HG03432 (cell line): ENCODE measurements at regions not wholly inside any gene's neighbourhood (a gene's known extent, or its start where the extent isn't known, plus 50 kb on each side); places are given as distances from the start of the nearest gene placed in this dataset.

Experiments
- ATAC-seq: cut with Tn5 transposase; IDR thresholded peaks from one replicate; pipeline ENCODE4 v1.9.1; 2021; ENCODE audit warnings: mild to moderate bottlenecking, moderate library complexity; ENCODE audit not compliant: unreplicated experiment

GRCh38 chr14:39857376-39858055 is 425.3 kb upstream of the FBXO33 start:
- no peak for ATAC-seq

GRCh38 chr14:39853441-39853840 is 421.2 kb upstream of the FBXO33 start:
- no peak for ATAC-seq

- ATAC-seq = no peak
Measured at GRCh38 chr14:39851202-39851601, 419.0 kb upstream of the FBXO33 start.

DNA sequence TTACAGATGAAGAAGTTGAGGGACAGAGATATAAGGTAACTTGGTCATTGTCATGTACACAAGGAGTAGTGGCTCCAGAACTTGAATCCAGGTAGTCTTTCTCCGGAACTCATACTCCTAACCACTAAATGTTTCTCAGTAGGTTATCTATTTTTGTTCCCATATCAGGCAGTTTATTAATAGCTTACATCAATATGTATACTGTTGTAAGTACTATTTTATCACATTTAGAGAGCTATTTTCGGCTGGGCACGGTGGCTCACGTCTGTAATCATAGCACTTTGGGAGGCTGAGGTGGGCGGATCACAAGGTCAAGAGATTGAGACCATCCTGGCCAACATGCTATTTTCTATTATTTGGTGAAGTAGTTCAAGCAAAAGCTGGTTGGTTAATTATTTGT is 415.6 kb upstream of the FBXO33 start:
- ATAC-seq = no peak

DNA sequence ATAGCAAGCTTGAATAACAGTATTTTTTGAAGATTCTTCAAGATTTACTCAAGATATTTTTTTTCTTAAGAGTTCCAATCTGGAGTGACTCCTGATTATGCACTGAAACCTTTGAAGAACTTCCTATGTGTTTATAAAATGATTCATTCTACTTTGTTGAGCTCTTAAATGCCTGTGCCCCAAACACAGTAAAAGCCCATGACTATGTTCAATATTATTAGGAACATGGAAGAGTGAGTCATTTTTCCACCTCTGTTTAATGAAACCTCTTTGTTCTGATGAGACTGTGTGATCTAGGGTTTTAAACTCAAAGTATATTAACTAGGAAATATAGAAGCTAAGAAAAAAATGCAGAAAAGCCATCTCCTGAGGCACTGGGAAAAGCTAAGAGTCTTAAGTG is 415.0 kb upstream of the FBXO33 start:
- ATAC-seq = no peak

DNA sequence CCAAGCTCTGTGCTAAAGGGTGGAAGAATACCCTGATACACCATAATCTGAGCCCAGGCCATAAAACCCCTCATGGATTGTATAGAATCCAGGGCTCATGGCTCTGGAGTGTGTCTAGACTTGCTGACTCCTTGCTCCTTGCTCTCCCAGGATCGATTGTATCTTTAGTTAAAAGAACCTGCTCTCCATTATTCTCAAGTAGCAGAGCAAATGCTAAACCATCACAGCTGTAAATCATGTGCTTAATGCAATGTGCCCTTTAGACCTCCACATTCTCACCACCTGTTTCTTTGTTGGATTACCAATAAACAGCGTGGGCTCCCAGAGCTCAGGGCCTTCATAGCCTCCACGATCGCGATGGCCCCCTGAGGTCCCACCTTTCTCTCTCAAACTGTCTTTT is 411.6 kb upstream of the FBXO33 start:
- no peak for ATAC-seq

- peak; percentile 80 for ATAC-seq
Measured at GRCh38 chr14:39841088-39841487, 408.9 kb upstream of the FBXO33 start.

GRCh38 chr14:39827901-39828655 is 395.8 kb upstream of the FBXO33 start:
- peak; percentile 99 for ATAC-seq

- peak; percentile 64 for ATAC-seq
Measured at GRCh38 chr14:39812532-39813320, 380.5 kb upstream of the FBXO33 start.

DNA sequence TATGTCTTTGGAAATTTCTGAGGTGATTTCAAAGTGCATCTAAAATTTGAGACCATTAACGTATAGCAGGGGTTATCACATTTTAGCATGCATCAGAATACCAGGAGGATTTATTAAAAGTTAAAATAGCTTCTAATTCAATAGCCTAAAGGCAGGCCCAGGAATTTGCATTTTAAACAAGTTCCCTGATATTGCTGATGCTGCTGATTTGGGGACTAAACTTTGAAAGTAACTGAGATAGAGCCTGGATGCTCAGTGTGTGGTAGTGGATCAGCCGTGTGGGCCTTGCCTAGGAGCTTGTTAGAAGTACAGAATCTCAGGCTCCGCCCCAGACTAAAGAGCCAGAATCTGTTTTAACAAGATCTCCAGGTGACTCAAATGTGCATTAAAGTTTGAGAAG is 375.0 kb upstream of the FBXO33 start:
- no peak for ATAC-seq

DNA sequence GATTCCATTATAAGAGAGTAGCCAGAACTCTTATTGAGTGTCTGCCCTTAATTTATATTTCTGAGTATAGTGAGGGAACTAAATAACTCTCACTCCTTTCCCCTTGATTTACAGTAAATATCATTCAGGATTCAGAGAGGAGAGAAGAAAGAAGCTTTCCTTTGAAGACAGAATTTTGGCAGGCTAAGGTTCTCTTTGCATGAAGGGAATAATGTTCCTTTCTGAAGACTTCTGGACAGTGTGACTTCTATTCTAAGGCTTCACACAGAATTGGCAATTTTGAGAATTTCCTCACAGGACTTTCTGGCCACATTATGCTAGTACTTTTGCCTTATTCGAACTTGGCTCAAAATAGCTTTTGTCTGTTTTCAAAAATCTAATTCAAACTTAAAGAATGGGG is 352.2 kb upstream of the FBXO33 start:
- ATAC-seq = no peak

DNA sequence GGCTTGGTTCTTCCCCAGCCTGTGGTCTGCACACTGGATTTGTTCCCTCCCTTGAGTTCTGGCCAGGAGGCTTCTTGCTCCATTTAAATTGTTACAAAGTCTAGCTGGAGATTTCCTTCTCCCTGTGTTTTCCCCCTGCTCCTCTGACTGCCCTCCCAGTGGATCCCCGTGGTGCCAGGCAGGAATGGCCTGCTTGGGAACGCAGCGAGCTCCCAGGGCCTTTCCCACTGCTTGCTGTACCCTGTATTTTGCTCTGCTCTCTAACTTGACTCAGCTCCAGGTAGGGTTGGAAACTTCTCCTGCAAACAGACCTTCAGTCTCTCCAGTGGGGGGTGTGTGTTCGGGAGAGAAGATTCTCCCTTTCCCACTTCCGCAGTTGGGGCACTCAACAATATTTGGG is 349.2 kb upstream of the FBXO33 start:
- ATAC-seq = no peak

- ATAC-seq = no peak
Measured at GRCh38 chr14:39773387-39774126, 341.3 kb upstream of the FBXO33 start.

DNA sequence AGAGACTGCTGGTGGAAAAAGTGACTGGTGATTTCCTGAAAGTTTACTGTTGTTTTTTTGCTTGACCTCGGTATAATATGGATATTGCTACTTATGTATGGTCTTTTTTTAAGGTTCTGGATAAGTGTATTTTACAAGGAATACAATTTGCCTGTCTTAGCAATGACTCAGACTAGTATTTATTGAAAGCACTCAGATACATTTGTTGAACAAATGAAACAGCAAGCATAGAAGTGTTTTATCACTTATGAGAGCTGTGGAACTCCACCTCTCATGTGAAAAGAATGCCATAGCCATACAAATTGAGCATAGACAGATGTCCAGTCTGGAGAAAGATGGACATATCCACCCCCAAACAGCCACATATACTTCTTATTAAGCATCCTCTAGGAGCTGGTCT is 340.4 kb upstream of the FBXO33 start:
- ATAC-seq = no peak

- peak; percentile 91 for ATAC-seq
Measured at GRCh38 chr14:39768589-39768988, 336.4 kb upstream of the FBXO33 start.

GRCh38 chr14:39766397-39767000 is 334.3 kb upstream of the FBXO33 start:
- ATAC-seq = no peak

- no peak for ATAC-seq
Measured at GRCh38 chr14:39765676-39766075, 333.4 kb upstream of the FBXO33 start.

DNA sequence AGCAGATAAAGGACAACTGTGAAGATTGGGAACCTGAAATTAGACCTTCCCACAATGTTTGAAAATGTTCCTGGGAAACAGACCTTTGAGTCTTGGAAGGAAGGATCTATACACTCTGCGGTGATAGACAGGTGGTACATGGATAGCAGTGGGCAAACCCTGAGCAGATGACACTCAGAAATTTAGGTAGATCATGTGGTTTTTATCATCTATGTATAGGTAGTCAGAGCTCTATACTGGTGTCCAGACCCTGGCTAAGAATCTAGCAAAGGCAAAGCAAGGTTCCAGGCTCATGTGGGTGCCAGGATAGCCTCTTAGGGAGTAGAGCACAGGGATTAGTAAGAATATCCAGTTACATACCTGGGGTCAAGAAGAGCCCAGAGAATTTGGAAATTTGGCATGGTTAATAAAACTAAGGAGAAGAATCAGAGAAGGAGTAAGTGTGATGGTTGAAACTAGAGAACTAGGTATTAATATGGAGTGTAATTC is 331.2 kb upstream of the FBXO33 start:
- peak; percentile 49 for ATAC-seq

GRCh38 chr14:39762576-39763401 is 330.6 kb upstream of the FBXO33 start:
- peak; percentile 78 for ATAC-seq
